Ascending aorta (tissue), 2 donors: ENCODE measurements at regions not wholly inside any gene's neighbourhood (a gene's known extent, or its start where the extent isn't known, plus 50 kb on each side); places are given as distances from the start of the nearest gene placed in this dataset.

Source experiments
- DNase-seq, 2 donors: peaks; one replicate each; pipeline ENCODE4 v3.0.0-alpha.2; 2019; ENCODE audit warnings: low spot score in 2 of 2
- H3K27ac ChIP-seq, 2 donors: fragments of 200-600 bp; sonication (generic); one replicate each; pipeline ENCODE4 v1.5.1; 2016 to 2017; ENCODE audit warnings: mild to moderate bottlenecking in 1 of 2
- H3K27me3 ChIP-seq: fragments of 200-600 bp; sonication (generic); one replicate; pipeline ENCODE4 v1.5.1; 2017
- H3K36me3 ChIP-seq, 2 donors: fragments of 200-600 bp; sonication (generic); one replicate each; pipeline ENCODE4 v1.5.1; 2016
- H3K4me1 ChIP-seq, 2 donors: fragments of 200-600 bp; sonication (generic); one replicate each; pipeline ENCODE4 v1.5.1; 2016 to 2017; ENCODE audit warnings: mild to moderate bottlenecking in 1 of 2
- H3K4me3 ChIP-seq, 2 donors: fragments of 200-600 bp; sonication (generic); one replicate each; pipeline ENCODE4 v1.5.1; 2016 to 2017; ENCODE audit warnings: mild to moderate bottlenecking in 1 of 2
- H3K9me3 ChIP-seq, 2 donors: fragments of 200-600 bp; sonication (generic); one replicate each; pipeline ENCODE4 v1.5.1; 2016
- CTCF ChIP-seq, 3 experiments: fragments of 200-600 bp in 2 of 3; fragments of 450-650 bp in 1 of 3; sonication (generic) in 2 of 3; IDR thresholded peaks; one replicate each; pipeline ENCODE4 v1.5.1; 2016 to 2019; ENCODE audit warnings: antibody characterized with exemption in 3 of 3, mild to moderate bottlenecking in 1 of 3, moderate library complexity in 1 of 3
- intact Hi-C: fragments of 100-400 bp; cut with DNase I; formaldehyde crosslinking; loops from one replicate; pipeline ENCODE4 v1.15.1; 2023

GRCh38 chr4:11898796-11899195, 470.1 kb upstream of the HS3ST1 start:
- DNase-seq, result no peak
- intact Hi-C loops, result no loop called here
- H3K4me3 ChIP-seq, result no peak overlapping the region
- H3K36me3 ChIP-seq, result no peaks in the 10 kb centered on the region
- no peak overlapping the region for H3K27ac ChIP-seq
- TF ChIP-seq CTCF (IDR thresholded peaks at IDR 0.05), result no peak
- no peaks in the 10 kb centered on the region for H3K9me3 ChIP-seq
- no peaks in the 10 kb centered on the region for H3K4me1 ChIP-seq
- no peaks in the 10 kb centered on the region for H3K27me3 ChIP-seq

GRCh38 chr4:11895766-11896165, 467.1 kb upstream of the HS3ST1 start:
- no peak for DNase-seq
- H3K4me1 ChIP-seq, result no peaks in the 10 kb centered on the region
- TF ChIP-seq CTCF (IDR thresholded peaks at IDR 0.05), result no peak
- H3K9me3 ChIP-seq, result no peaks in the 10 kb centered on the region
- no peaks in the 10 kb centered on the region for H3K36me3 ChIP-seq
- H3K27me3 ChIP-seq, result no peaks in the 10 kb centered on the region
- H3K4me3 ChIP-seq, result no peak overlapping the region
- no peak overlapping the region for H3K27ac ChIP-seq
- intact Hi-C loops, result no loop called here

GRCh38 chr4:11894977-11895376, 466.3 kb upstream of the HS3ST1 start:
- intact Hi-C loops, result no loop called here
- Histone ChIP-seq H3K36me3 (no peaks in the 10 kb centered on the region), H3K4me3 (no peak overlapping the region), H3K27me3 (no peaks in the 10 kb centered on the region), H3K4me1 (no peaks in the 10 kb centered on the region), H3K9me3 (no peaks in the 10 kb centered on the region), H3K27ac (no peak overlapping the region)
- DNase-seq, result no peak
- no peak for TF ChIP-seq CTCF (IDR thresholded peaks at IDR 0.05)

- intact Hi-C loops, result no loop called here
- no peak overlapping the region for H3K4me3 ChIP-seq
- H3K27me3 ChIP-seq, result no peaks in the 10 kb centered on the region
- H3K36me3 ChIP-seq, result no peaks in the 10 kb centered on the region
- DNase-seq, result no peak
- no peak overlapping the region for H3K27ac ChIP-seq
- no peaks in the 10 kb centered on the region for H3K9me3 ChIP-seq
- H3K4me1 ChIP-seq, result no peaks in the 10 kb centered on the region
- no peak for TF ChIP-seq CTCF (IDR thresholded peaks at IDR 0.05)
Measured at GRCh38 chr4:11894221-11894620, 465.5 kb upstream of the HS3ST1 start.

DNA sequence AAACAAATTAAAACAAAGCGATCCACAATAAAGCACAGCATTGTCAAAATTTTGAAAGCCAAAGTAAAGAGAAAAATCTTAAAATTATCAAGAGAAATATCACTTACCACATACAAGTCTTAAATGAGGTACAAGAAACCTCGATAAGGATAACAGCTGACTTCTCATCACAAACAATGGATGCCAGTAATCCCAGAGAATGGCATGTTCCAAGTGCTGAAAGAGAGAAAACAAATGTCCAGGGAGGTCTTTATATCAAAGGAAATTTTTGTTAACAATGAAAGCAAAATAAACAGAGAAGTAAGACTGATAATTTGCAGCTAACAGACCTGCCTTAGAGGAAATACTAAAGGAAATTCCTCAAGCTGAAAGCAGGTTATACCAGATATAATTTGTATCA, 460.4 kb upstream of the HS3ST1 start:
- Histone ChIP-seq H3K27ac (no peak overlapping the region), H3K4me1 (no peaks in the 10 kb centered on the region), H3K9me3 (no peaks in the 10 kb centered on the region), H3K27me3 (no peaks in the 10 kb centered on the region), H3K4me3 (no peak overlapping the region), H3K36me3 (no peaks in the 10 kb centered on the region)
- DNase-seq, result no peak
- intact Hi-C loops, result no loop called here
- TF ChIP-seq CTCF (IDR thresholded peaks at IDR 0.05), result no peak

GRCh38 chr4:11881947-11882346, 453.3 kb upstream of the HS3ST1 start:
- Histone ChIP-seq H3K36me3 (no peaks in the 10 kb centered on the region), H3K4me3 (no peak overlapping the region), H3K9me3 (no peaks in the 10 kb centered on the region), H3K4me1 (no peaks in the 10 kb centered on the region), H3K27me3 (no peaks in the 10 kb centered on the region), H3K27ac (no peak overlapping the region)
- DNase-seq, result no peak
- intact Hi-C loops, result no loop called here
- TF ChIP-seq CTCF (IDR thresholded peaks at IDR 0.05), result no peak
